ENCODE measurements at regions not wholly inside any gene's neighbourhood (a gene's known extent, or its start where the extent isn't known, plus 50 kb on each side); places are given as distances from the start of the nearest gene placed in this dataset.
"Not testable (repeated sequence)": the region's sequence is repeated elsewhere in the genome, so short reads cannot be mapped to it uniquely, and the experiment has no call there.

DNA sequence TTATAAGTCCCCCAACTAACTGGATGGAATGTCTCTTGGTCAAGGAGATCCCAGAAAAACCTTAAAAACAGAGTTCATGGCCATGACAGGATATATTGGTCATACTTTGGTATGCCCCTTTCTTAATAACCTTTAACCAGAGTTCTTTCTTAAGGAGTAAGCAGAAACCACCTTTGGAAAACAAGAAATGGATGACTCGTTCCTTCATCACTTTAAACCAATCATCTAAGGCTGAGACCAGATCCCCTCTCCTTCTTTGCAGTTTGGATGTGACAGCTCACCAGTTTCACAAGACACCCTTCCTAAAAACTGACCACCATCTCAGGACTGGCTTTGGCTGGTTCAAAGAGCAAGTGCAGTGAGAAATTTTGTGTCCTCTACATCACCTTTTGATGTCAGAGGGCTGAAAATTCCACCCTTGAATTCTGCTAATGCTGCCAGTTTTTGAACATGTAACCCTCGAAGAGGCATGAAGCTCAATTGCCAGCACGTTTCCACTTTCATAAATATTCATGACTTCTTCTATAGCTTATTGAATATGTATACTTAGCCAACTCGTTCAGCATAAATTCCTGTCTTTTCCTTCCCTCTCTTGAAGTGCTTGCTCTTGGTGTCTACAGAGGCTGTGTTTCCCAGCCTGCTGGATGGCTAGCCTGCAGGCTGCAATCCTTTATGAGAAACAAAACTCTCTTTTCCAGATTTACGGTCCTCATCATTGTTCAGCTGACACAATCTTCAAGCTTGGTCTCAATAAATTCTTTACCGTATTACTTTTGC is 1323.5 kb upstream of the TMEFF2 start:
- intact Hi-C loops (cut with DNase I): no loop called here
- no peak for DNase-seq (ENCODE audit: low spot score)

DNA sequence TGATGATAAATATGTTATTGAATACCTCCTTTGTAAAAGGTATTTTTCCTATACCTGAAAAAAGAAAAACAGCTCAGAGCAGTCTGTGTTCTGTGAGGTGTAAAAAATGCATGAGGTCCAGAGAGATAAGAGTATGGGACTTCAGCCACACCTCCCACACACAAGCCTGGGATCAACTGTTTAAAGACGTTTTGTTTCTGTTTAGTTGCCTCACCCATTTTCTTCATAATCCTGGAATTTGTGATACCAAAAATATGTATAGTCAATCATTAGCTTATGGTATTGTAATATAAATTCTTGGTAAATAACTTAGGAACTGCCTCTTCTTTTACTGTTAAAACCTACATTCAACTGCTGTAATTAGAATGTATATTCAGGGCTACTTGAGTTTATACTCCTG is 1322.9 kb upstream of the TMEFF2 start:
- intact Hi-C loops (cut with DNase I): no loop called here
- DNase-seq (ENCODE audit: low spot score): no peak

DNA sequence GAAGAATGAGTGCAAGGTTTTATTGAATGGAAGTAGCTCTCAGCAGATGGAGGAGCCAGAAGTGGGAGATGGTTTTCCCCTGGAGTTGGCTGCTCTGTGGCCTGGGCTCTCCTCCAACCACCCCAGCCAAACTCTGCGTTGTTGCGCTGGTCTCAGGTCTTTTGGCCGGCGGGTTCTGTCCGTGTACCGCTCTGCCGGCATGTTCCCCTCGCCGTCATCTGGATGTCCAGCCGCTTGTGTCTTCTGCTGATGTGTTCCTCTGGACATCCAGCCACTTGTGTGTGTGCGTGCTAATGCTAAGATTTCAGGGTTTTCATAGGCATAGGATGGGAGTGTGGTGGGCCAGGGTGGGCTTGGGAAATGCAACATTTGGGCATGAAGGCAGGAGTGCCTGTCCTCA is 1311.3 kb upstream of the TMEFF2 start:
- DNase-seq (ENCODE audit: low spot score): no peak
- intact Hi-C loops (cut with DNase I): no loop called here

DNA sequence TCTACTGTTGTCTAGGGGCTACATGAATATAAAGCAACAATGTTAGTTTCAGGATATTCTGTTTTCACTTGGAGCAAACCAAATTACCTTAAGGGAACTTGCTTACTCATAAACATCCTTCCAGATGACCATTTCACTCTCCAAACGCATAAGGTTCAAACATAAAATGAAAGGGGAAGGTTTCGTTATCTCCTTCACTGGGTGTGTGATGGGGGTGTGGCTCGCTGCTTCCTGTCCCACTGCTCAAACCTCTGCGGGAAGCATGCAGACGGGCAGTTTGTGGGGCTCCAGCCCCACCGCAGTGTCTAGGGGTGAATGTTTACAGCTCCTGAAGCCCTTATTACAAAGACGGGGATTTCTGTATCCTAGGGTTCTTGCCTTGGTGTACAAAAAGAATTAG is 1310.9 kb upstream of the TMEFF2 start:
- intact Hi-C loops (cut with DNase I): no loop called here
- DNase-seq (ENCODE audit: low spot score): no peak

DNA sequence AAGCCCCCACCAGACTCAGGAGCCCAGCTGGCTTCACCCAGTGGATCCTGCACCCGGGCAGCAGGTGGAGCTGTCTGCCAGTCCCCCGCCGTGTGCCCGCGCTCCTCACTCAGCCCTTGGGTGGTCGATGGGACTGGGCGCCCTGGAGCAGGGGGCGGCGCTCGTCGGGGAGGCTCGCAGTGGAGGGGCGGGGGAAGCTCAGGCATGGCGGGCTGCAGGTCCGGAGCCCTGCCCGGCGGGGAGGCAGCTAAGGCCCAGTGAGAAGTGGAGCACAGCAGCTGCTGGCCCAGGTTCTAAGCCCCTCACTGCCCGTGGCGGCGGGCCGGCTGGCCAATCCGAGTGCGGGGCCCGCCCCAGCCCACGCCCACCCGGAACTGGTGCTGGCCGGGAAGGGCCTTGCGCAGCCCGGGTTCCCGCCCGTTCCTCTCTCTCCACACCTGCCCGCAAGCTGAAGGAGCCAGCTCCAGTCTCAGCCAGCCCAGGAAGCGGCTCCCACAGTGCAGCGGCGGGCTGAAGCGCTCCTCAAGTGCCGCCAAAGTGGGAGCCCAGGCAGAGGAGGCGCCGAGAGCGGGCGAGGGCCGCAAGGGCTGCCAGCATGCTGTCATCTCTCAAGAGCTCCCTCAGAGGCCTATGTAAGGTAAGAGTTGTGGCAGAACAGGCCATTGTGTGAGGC is 1307.8 kb upstream of the TMEFF2 start:
- intact Hi-C loops (cut with DNase I): no loop called here
- no peak for DNase-seq (ENCODE audit: low spot score)

DNA sequence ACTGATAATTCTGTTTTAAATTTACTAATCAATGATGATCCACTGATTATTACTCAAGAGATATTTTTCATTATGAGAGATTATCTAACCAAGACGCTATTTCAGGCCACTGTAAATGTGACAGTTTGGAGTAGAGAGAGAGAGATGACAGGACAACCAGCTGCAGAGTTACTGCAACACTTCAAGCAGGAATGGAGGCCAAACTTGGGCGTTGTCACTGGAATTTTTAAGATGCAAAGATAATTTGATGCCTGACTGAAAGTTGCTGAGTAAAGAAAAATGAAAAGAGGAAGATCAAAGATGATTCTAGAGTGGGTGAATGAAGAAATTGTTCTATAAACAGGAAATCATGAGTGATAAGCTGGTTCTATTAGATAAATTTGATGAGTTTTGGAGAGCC is 1302.1 kb upstream of the TMEFF2 start:
- DNase-seq (ENCODE audit: low spot score): no peak
- intact Hi-C loops (cut with DNase I): no loop called here

DNA sequence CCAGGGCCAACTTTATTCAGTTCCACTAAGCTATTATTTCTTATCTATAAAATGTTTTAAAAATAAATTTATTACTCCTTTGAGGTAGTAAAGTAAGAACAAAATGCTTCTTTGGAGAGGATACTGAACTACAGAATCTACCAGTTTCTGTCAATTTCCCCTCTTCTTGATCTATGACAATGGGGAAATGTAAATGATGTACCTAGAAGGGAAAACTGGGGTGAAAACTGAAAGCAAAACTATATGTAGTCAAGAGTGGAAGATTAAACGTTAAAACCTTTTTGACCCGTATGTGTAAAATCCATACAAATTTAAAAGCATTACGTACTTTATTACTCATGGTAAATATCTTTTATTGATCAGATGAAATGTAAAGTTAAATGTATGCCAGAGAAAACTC is 1287.8 kb upstream of the TMEFF2 start:
- intact Hi-C loops (cut with DNase I): no loop called here
- no peak for DNase-seq (ENCODE audit: low spot score)

DNA sequence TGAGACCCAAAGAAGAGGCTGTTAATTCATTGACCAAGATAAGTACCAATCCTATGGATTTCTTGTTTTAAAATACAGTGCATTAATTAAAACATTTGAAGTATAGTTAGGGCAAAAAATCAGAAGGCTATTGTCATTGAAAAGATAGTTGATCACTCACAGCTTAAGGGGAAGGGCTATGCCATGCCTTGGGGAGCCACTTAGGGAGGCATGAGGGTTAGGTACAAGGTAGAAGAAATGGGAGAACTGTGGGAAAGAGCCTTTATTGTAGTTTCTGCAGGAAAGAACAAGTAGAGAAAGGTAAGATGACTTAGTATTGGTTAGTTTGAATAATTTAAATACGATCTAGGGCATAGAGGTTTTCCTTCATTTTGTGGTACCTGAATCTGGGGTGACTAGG is 1285.5 kb upstream of the TMEFF2 start:
- DNase-seq (ENCODE audit: low spot score): no peak
- intact Hi-C loops (cut with DNase I): no loop called here

DNA sequence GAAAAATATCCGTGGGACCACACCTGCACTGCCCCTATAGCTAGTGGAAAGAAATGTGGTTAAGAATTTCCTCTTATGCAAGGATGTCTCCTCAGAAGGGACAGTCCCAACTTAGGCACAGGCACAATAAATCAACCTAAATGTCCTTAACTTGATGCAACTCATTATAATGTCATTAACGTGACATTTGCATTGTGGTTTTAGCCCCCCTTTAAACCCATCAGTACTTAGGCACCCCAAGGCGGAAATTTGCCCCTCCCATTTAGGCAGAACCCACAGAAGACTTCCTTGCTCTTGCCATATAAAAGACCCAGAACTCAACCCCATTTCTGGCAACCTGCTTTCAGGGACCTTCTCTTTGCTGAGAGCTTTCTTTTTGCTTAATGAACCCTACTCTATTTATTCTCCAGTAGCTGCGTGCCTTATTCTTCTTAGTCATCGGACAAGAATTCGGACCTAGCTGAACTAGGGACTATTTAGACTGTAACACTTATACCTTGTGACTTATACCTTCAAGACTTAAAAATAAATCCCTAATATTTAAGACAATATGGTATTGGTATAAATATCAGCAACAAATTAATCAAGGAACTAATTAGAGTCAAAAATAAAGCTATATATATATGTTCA is 1281.6 kb upstream of the TMEFF2 start:
- intact Hi-C loops (cut with DNase I): no loop called here
- no peak for DNase-seq (ENCODE audit: low spot score)

DNA sequence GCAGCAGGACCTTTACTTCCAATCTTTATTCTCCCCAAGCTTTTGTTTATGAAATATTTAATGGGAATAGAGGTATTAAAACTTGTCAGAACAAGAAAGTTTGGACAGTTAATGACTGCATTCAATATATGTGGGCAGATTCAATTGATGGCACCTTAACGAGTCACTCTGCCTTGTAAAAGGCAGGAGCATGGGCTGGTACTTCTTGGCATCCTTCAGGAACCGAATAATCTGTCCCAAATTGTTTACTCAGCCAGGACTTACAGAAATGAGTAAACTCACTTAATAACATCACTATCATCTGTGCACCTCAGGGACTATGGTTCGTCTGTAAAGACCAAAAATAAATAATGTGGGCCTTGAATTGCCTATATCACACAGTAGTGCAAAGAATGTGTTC is 1280.3 kb upstream of the TMEFF2 start:
- no peak for DNase-seq (ENCODE audit: low spot score)
- intact Hi-C loops (cut with DNase I): no loop called here

DNA sequence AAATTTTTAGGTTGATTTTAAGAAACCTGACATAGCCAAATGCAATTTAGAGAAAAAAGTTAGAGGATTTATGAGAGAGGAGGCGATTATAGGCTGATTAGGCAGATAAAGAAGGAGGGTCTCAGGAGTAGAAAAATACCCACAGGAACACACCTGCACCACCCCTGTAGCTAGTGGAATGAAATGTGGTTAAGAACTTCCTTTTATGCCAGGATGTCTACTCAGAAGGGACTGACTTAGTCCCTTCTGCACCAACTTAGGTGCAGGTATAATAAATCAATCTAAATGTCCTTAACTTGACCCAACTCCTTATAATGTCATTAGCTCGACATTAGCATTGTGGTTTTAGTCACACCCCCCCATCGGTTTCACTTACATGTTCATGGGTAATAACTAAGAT is 1274.5 kb upstream of the TMEFF2 start:
- intact Hi-C loops (cut with DNase I): no loop called here
- DNase-seq (ENCODE audit: low spot score): no peak

DNA sequence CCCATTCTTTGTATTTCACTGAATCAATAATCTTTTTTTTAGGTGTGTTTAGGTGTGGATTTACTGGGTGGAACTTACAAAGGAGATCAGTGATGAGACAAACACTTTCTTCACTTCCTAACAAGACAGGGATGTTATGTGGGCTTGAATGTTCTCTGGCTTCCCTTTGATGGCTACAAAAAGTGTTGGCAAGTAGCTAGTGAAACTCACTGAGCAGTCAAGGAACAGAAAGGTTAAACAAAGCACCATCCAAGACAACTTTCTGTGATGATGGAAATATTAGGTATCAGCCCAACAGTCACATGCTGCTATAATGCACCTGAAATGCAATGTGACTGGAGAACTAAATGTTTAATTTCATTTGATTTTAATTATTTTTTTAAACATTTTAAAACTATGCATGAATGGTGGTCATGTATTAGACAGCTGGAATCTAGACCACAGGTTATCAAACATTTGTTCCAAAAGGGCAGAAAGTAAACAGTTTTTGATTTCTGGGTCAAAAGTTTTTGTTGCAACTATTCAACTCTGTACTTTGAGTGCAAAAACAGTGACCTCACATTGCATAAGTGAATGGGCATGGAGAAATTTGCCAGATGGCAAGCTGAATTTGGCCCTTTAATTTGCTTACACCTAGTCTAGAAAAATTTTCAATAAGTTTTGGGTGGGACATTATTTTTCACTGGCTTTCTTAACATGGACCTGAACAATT is 1272.7 kb upstream of the TMEFF2 start:
- no peak for DNase-seq (ENCODE audit: low spot score)
- intact Hi-C loops (cut with DNase I): no loop called here

DNA sequence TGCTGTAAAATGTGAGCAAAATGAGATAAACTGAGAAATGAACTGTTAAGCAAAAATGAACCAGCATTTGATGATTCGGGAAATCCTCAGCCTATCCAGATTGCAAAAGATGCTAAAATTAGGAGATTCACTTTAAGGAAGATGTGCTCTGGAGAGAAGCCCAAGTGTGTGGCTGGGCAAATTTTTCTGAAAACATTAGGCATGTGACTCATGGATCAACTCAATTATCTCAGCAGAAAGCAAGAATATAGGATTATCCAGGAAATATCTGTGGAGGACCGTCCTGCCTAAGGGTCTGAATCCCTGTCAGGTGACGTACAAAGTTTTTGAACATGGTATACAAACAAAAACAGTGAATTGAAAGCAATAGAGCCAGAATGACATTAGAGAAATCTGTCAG is 1268.3 kb upstream of the TMEFF2 start:
- intact Hi-C loops (cut with DNase I): no loop called here
- no peak for DNase-seq (ENCODE audit: low spot score)

DNA sequence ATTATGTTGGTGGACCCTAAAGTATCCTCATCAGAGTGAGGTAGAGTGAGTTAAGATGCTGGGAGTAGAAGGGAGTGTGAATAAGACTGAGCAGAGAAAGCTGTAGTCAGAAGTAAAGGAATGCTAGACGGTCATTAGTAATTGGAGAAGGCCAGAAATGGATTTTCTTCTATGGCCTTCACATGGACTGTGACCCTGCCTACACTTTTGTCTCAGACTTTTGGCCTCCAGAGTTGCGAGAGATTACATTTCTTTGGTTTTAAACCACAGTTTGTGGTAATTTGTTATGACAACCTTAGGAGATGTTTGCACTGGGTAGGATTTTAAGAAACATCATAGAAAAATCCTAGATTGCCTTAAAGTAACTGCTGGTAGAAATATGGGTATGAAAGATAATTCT is 1267.7 kb upstream of the TMEFF2 start:
- no peak for DNase-seq (ENCODE audit: low spot score)
- intact Hi-C loops (cut with DNase I): no loop called here

DNA sequence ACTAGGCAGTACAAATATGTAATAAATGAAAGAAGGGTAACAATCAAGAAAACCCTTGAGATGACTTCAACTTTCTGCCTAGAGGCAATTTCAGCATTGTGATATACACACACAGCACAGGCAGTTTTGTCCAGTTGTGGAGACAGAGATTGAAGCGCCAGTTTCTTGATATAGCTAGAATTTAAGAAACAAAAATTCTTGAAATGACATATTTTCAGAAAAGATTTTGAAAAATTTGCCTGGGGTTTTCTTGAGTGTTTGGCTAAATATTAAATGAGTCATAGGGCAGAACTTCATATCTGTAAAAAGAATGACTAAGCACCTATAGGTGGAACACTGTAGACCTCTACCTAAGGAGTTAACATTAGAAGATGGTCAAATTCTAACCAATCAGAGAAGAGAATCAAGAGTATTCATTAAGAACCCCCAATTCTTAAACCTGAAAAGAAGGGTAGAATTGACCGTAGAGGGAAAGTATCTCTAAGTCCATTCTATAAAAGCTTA is 1266.8 kb upstream of the TMEFF2 start:
- DNase-seq (ENCODE audit: low spot score): no peak
- intact Hi-C loops (cut with DNase I): no loop called here

DNA sequence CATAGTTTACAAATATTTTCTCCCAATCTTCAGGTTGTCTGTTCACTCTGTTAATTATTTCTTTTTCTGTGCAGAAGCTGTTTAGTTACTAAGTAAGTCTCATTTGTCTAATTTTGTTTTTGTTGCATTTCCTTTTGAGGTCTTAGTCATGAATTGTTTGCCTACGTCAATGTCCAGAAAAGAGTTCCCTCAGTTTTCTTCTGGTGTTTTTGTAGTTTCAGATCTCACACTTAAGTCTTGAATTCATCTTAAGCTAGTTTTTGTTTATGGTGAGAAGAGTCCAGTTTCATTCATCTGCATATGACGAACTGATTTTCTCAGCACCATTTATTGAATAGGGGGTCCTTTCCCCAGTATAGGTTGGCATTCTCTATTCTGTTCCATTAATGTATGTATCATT is 1252.2 kb upstream of the TMEFF2 start:
- intact Hi-C loops (cut with DNase I): no loop called here

DNA sequence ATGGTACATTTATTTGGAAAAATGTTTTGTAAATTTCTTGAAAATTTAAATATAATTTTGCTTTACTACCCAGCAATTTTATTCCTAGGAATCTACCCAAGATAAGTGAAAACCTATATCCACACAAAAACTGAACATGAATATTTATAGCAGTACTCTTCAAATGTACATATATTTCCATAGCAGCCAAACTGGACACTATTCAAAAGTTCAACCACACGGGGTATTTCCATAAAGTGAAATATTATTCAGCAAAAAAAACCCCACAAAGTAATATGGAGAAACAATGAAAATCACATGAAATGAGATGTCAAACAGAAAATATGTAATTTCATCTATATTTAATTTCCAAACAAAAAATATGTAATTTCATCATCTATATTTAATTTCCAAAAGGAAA is 1247.6 kb upstream of the TMEFF2 start:
- intact Hi-C loops (cut with DNase I): no loop called here
- no peak for DNase-seq (ENCODE audit: low spot score)

More for the DNA sequence above, 1252.2 kb upstream of the TMEFF2 start:
- DNase-seq (ENCODE audit: low spot score): no peak

DNA sequence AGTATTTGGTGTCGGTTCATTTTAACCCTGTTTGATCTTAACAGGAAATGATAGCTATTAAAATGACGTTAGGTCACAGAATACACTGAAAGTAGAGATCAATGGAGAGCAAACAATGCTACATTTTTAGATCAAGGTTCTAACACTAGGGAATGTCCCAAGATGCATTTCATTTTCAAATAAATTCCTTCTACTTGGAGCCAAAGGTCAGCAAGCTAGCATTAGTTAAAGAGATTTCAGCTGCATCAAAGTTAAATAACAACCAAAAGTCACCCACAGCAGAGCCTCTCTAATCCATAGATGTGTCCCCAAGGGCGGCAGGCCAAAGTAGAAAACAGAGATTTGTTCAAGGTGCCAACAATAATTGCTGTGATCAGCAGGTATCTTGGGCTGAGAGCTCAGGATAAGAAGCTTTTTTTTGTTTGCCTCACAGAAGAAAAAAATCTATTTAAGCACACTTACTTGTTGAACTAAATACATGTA is 1233.6 kb upstream of the TMEFF2 start:
- intact Hi-C loops (cut with DNase I): loop anchor here in 1 of 2 donors (5.0 kb wide), 1 partner anchor 446 kb away; no protein-coding TSS in a partner anchor
- DNase-seq (ENCODE audit: low spot score): no peak

DNA sequence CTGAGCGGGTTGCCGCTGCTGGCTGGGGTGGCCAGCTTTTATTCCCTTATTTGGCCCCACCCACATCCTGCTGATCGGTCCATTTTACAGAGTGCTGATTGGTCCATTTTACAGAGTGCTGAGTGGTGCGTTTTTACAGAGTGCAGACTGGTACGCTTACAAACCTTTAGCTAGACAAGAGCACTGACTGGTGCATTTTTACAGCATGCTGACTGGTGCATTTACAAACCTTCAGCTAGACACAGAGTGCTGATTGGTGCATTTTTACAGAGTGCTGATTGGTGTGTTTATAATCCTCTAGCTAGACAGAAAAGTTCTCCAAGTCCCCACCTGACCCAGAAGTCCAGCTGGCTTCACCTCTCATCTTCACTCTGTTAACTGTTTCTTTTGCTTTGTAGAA is 1217.6 kb upstream of the TMEFF2 start:
- DNase-seq (ENCODE audit: low spot score); intact Hi-C loops (cut with DNase I): not testable (repeated sequence)

DNA sequence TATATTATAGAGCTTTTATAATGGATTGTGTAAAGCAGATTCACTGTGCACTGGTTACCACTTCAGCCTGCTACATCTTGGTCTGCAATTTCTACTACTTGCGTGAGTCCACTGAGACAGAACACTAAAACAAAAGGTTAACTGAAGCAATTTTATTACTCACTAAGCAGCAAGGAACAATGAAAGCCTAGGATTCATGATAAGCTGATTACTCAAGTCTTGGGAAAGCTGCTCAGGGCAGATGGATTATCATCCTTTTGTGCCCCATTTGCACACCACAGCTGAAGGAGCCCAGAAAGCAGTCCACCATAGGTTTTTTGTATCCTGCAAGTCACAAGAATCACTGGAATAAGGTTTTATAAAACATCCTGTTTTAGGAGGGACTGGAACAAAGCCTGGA is 1215.2 kb upstream of the TMEFF2 start:
- DNase-seq (ENCODE audit: low spot score): no peak
- intact Hi-C loops (cut with DNase I): no loop called here
